GM12872 (cell line): ENCODE measurements at regions not wholly inside any gene's neighbourhood (a gene's known extent, or its start where the extent isn't known, plus 50 kb on each side); places are given as distances from the start of the nearest gene placed in this dataset.

Source experiments
- TF ChIP-seq, protein P1 (sequence below): IDR thresholded peaks from 3 replicates; pipeline ENCODE4 v1.5.1; 2011; ENCODE audit warnings: low read depth, mild to moderate bottlenecking, low read length, moderate library complexity; ENCODE audit not compliant: insufficient read depth

DNA sequence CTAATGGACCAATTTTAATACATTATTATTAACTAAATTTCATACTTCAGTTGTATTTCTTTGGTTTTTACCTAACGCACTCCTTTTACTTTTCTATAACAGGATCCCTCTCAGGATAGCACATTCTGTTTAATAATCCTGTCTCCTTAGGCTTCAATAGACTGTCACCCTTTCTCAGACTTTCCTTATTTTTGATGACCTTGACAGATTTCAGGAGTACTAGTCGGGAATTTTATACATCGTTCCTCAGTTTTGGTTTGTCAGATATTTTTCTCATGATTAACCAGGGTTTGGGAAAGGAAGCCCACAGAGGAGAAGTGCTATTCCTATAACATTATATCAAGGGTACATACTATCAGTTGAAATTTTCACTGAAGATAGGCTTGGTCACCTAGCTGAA is 768.0 kb upstream of the GJE1 start:
- TF ChIP-seq, protein P1, sequence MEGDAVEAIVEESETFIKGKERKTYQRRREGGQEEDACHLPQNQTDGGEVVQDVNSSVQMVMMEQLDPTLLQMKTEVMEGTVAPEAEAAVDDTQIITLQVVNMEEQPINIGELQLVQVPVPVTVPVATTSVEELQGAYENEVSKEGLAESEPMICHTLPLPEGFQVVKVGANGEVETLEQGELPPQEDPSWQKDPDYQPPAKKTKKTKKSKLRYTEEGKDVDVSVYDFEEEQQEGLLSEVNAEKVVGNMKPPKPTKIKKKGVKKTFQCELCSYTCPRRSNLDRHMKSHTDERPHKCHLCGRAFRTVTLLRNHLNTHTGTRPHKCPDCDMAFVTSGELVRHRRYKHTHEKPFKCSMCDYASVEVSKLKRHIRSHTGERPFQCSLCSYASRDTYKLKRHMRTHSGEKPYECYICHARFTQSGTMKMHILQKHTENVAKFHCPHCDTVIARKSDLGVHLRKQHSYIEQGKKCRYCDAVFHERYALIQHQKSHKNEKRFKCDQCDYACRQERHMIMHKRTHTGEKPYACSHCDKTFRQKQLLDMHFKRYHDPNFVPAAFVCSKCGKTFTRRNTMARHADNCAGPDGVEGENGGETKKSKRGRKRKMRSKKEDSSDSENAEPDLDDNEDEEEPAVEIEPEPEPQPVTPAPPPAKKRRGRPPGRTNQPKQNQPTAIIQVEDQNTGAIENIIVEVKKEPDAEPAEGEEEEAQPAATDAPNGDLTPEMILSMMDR = no peak

DNA sequence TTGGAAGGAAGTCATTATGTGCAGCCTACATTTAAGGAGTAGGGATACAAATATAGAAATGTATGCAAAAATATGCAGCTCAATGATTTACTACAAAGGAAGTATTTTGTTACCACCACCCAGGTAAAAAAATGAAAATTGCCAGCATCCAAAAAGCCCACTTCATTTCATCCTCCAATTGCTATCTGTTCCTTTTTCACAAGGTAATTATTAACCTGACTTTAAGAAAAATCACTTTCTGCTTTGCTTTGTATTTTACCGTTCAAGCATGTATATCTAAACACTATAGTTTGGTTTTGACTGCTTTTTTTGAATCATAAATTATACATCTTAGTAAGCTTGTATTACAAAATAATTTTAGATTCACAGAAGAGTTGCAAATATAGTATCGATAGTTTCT is 768.5 kb upstream of the GJE1 start:
- TF ChIP-seq, protein P1 = no peak

DNA sequence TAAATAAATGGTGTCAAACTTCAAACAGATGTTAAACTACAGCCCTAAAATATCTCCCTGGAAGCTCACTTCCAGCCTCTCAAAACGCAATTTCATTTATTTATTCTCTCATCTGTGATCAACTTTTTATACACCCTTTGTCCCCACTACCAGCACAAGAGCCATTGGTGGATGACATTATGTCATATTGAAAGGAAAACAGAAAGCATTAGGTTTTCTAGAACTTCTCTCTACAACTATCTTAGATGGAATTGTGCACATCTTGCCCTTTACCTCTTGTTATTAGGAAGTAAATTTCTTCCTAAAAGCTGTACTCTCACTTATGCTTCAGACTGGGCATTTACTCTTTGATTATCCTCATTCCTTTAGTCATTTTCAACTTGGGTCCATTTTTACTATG is 771.2 kb upstream of the GJE1 start:
- TF ChIP-seq, protein P1 = no peak

DNA sequence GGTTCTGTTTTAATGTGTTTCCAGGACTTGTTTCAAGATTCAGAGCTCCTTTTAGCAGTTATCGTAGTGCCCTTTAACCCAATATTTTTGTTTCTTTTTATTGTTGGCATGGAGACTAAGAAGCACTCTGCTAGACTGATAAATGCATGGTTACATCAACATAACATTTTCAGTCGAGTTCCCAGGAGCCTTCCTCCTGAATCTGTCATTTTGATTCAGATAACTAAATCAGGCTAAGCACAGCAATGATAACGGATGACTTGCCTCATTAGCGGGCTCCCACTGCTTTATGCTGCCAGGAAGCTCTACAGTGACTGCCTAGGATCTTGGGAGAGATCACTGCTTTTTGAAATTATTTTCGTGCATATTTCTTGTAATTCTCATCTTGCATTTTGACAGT is 772.8 kb upstream of the GJE1 start:
- TF ChIP-seq, protein P1 = no peak

DNA sequence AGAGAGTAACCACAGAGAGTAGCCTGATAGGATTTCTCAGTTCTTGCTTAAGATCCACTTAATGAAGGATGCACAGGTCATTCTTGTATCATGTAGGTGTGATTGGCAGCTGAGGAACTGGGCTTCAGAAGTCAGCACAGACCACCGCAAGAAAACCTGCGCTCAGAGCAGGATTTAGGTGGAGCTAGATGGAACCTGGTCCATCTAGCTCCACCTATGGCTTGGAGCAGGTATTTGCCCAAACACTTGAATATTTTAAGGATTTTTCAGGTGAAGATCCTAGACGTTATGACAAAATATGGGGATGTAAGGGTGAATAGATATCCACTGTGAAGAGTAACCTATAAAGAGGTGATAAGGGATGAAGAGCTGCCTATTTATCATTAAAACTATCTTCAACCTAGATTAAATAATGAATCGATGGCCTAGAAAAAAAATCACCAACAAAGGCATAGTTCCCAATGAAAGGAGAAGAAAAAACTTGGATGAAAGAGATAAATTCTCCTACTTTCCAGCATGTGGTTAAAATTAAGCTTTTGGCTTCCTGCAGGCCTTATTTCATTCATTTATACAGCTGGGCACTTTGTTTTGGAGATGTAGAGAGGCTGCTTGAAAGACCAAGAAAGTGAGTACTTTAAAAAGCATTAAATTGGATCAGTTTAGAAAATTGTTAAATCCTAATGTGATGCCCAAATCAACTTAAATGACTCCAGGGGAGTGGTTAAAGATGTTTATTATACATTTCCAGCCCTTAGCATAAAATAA is 778.4 kb upstream of the GJE1 start:
- TF ChIP-seq, protein P1 = no peak

DNA sequence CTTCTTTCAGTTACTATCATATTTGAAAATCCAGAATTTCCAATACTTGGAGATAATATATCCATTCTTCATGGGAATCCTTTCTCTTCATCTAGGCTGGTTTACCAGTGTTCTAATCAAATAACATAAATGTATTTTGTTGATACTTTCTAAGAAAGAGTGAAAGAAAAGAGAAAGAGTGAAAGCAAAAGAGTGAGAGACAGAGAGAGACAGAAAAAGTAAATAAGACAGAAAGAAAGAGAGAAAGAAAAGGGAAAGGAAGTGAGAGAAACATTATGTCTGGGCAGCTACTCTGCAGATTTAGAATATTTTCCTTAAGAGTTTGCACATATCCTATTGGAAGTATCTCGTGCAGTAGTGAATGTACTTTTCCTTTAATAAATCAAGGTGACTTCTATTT is 781.0 kb upstream of the GJE1 start:
- TF ChIP-seq, protein P1 = no peak

DNA sequence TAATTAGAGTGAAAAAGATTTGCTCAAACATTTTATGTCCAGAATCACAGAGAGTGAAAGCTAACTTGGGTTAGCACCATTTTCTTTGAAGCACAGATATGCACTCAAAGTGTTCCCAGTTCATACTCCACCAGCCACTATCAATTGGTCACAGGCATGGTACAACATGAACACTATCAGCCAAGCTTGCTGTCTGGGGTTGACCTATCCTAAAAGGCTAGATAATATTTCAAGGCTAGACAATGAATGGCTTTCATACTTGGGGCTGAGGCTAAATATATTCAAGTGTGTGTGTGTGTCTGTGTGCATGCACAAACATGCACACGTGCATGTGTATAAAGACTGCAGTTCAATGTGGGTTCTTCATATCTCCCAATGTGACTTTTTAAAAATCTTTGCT is 783.0 kb upstream of the GJE1 start:
- TF ChIP-seq, protein P1 = no peak
